Neural cell (in vitro differentiated cells): ENCODE measurements at regions not wholly inside any gene's neighbourhood (a gene's known extent, or its start where the extent isn't known, plus 50 kb on each side); places are given as distances from the start of the nearest gene placed in this dataset.

Experiments used
- H2AFZ ChIP-seq: fragments of 200-600, 300-800 bp; sonication (generic), shearing (Covaris generic); 2 replicates; pipeline ENCODE4 v1.6.0; 2014; ENCODE audit warnings: low read depth, mild to moderate bottlenecking, antibody characterized with exemption, low read length, moderate library complexity
- H3F3A ChIP-seq: fragments of 200-600 bp; shearing (Covaris generic); 2 replicates; pipeline ENCODE4 v1.6.1; 2016; ENCODE audit warnings: mild to moderate bottlenecking, moderate library complexity, mixed read lengths, antibody characterized with exemption, low read length; ENCODE audit not compliant: insufficient read depth, poor library complexity, severe bottlenecking
- H3K27ac ChIP-seq: fragments of 200-600, 300-800 bp; sonication (generic), shearing (Covaris generic); 2 replicates; pipeline ENCODE4 v1.5.1; 2014; ENCODE audit warnings: mild to moderate bottlenecking, low read length, moderate library complexity
- H3K27me3 ChIP-seq: fragments of 300-800, 200-600 bp; sonication (generic), shearing (Covaris generic); 2 replicates; pipeline ENCODE4 v1.6.0; 2014; ENCODE audit warnings: mild to moderate bottlenecking, low read depth, low read length, moderate library complexity; ENCODE audit not compliant: insufficient read depth
- H3K36me3 ChIP-seq: fragments of 300-800, 200-600 bp; sonication (generic), shearing (Covaris generic); 2 replicates; pipeline ENCODE4 v1.5.1; 2014; ENCODE audit warnings: mild to moderate bottlenecking, antibody characterized with exemption, low read length, moderate library complexity; ENCODE audit not compliant: insufficient read depth
- H3K4me2 ChIP-seq: fragments of 300-800, 200-600 bp; sonication (generic), shearing (Covaris generic); 2 replicates; pipeline ENCODE4 v1.6.0; 2014; ENCODE audit warnings: mild to moderate bottlenecking, low read length
- H3K4me3 ChIP-seq: fragments of 300-800, 200-600 bp; sonication (generic), shearing (Covaris generic); 2 replicates; pipeline ENCODE4 v1.5.1; 2014; ENCODE audit warnings: mild to moderate bottlenecking, low read length, moderate library complexity
- H3K79me2 ChIP-seq: fragments of 200-600 bp; shearing (Covaris generic); replicated peaks from 2 replicates; pipeline ENCODE4 v1.6.0; 2014; ENCODE audit warnings: mild to moderate bottlenecking, low read length, moderate library complexity; ENCODE audit not compliant: insufficient read depth
- H3K9ac ChIP-seq: fragments of 300-800, 200-600 bp; sonication (generic), shearing (Covaris generic); 2 replicates; pipeline ENCODE4 v1.6.1; 2016; ENCODE audit warnings: mild to moderate bottlenecking, low read length, mixed read lengths
- H3K9me2 ChIP-seq: fragments of 200-600 bp; shearing (Covaris generic); 2 replicates; pipeline ENCODE4 v1.6.1; 2016; ENCODE audit warnings: mild to moderate bottlenecking, low read length, mixed read lengths; ENCODE audit not compliant: insufficient read depth
- H3K9me3 ChIP-seq: fragments of 200-600, 300-800 bp; sonication (generic), shearing (Covaris generic); 2 replicates; pipeline ENCODE4 v1.6.1; 2016; ENCODE audit warnings: mild to moderate bottlenecking, mixed run types, low read length, moderate library complexity, mixed read lengths
- H4K20me1 ChIP-seq: fragments of 200-600 bp; shearing (Covaris generic); 2 replicates; pipeline ENCODE4 v1.6.1; 2016; ENCODE audit warnings: mild to moderate bottlenecking, mixed run types; ENCODE audit not compliant: insufficient read depth
- EP300 ChIP-seq: fragments of 450-650 bp; conservative IDR thresholded peaks from 2 replicates; pipeline ENCODE4 v1.6.1; 2014; ENCODE audit warnings: antibody characterized with exemption, mild to moderate bottlenecking, moderate library complexity; ENCODE audit not compliant: poor library complexity, severe bottlenecking
- EZH2 ChIP-seq: fragments of 200-600, 300-800 bp; shearing (Covaris generic), sonication (generic); IDR thresholded peaks from 2 replicates; pipeline ENCODE4 v1.6.1; 2014; ENCODE audit warnings: antibody characterized with exemption, low read length, borderline replicate concordance, mild to moderate bottlenecking; ENCODE audit not compliant: insufficient read depth, poor library complexity, severe bottlenecking
- MXI1 ChIP-seq: fragments of 450-650 bp; conservative IDR thresholded peaks from 2 replicates; pipeline ENCODE4 v1.6.1; 2014; ENCODE audit warnings: antibody characterized with exemption, mild to moderate bottlenecking; ENCODE audit not compliant: poor library complexity, severe bottlenecking
- POLR2AphosphoS5 ChIP-seq: IDR thresholded peaks from 2 replicates; pipeline ENCODE4 v1.6.1; 2012
- RAD21 ChIP-seq: fragments of 450-650 bp; conservative IDR thresholded peaks from 2 replicates; pipeline ENCODE4 v1.6.1; 2014; ENCODE audit warnings: antibody characterized with exemption, mild to moderate bottlenecking, moderate library complexity
- REST ChIP-seq: IDR thresholded peaks from 2 replicates; pipeline ENCODE4 v1.6.1; 2012; ENCODE audit warnings: borderline replicate concordance
- SMC3 ChIP-seq: fragments of 450-650 bp; conservative IDR thresholded peaks from 2 replicates; pipeline ENCODE4 v1.6.1; 2014; ENCODE audit warnings: antibody characterized with exemption, mild to moderate bottlenecking, moderate library complexity; ENCODE audit not compliant: poor library complexity
- TAF1 ChIP-seq: IDR thresholded peaks from 2 replicates; pipeline ENCODE4 v1.6.1; 2012; ENCODE audit warnings: low read depth
- TF ChIP-seq, protein P1 (sequence below): fragments of 450-650 bp; IDR thresholded peaks from 2 replicates; pipeline ENCODE4 v1.5.1; 2014; ENCODE audit warnings: antibody characterized with exemption, mild to moderate bottlenecking, moderate library complexity; ENCODE audit not compliant: poor library complexity, severe bottlenecking

DNA sequence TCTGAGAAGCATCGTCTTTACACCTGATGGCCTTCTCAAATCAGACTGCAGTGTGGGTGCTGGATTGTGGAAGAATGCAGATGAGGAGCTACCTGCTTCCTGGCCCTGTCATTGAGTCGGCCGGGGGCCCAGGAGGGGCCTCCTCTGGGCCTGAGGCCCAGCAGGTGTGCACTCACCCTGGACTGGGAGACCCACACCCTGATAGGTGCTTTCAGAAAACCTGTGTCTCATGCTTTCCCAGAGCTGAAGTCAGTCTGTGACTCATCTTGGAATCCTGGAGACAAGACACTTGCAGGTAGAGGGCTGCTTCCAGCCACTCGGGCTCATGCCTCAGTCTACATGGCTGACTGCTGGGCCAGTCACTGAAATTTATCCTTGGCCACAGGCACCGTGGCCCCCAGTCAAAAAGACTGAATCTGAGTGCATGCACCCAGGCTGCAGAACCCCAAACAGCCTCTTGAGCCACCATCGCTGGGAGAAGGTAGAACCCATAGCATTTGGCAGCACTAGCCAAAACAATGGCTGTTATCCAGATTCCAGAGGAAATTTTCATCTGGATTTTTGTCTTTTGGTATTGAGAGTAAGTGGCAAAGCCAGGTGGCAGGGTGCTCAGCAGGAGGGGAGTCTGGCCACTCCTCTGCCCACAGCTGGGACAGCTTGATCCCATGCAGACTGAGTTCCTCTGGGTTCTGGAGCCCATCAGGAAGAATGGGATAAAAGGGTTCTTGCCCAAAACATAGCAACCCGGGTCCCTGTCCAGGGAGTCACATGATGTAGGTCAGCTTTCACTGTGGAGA lies 182.0 kb upstream of the CST7 start:
- Histone ChIP-seq H3F3A (no peaks in the 10 kb centered on the region), H3K9ac (no peak overlapping the region), H3K9me2 (no peaks in the 10 kb centered on the region), H3K9me3 (no peaks in the 10 kb centered on the region), H3K36me3 (no peaks in the 10 kb centered on the region), H3K4me2 (no peak overlapping the region), H3K79me2 (no peaks in the 10 kb centered on the region), H4K20me1 (no peaks in the 10 kb centered on the region), H3K4me3 (no peak overlapping the region), H3K27me3 (no peaks in the 10 kb centered on the region), H3K27ac (no peak overlapping the region), H2AFZ (no peak overlapping the region)
- TF ChIP-seq EP300 = no peak

DNA sequence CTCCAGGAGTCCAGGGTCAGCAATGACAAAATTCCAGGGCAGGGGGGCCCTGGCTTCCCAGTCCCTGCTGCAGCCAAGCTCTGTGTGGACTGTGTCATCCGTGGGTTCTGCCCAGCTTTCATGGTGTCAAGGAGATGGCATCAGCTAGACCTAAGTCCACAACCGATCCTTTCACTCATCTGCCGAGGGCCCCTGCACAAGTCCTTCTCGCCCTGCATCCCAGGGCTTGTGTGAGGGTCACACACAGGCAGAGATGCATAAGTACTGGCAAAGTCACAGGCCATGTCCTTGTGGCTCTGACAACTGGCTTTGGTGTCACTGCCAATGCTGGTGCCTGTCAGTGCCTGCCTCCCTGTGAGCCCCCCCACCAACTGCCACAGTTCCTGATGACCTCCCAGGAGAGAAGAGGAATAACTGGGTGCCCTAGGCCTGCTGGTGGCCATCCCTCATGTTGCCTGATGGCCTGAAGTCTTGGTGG lies 181.4 kb upstream of the CST7 start:
- Histone ChIP-seq H3K27me3 (no peaks in the 10 kb centered on the region), H3K9me3 (no peaks in the 10 kb centered on the region), H3K4me3 (no peak overlapping the region), H3K9me2 (no peaks in the 10 kb centered on the region), H3K27ac (no peak overlapping the region), H4K20me1 (no peaks in the 10 kb centered on the region), H3K4me2 (no peak overlapping the region), H3K79me2 (no peaks in the 10 kb centered on the region), H3K9ac (no peak overlapping the region), H3K36me3 (no peaks in the 10 kb centered on the region), H3F3A (no peaks in the 10 kb centered on the region), H2AFZ (no peak overlapping the region)
- TF ChIP-seq EP300 = no peak
- TF ChIP-seq POLR2AphosphoS5 = no peak
- no peak for TF ChIP-seq EZH2
- TF ChIP-seq MXI1 = no peak
- no peak for TF ChIP-seq SMC3
- TF ChIP-seq, protein P1, sequence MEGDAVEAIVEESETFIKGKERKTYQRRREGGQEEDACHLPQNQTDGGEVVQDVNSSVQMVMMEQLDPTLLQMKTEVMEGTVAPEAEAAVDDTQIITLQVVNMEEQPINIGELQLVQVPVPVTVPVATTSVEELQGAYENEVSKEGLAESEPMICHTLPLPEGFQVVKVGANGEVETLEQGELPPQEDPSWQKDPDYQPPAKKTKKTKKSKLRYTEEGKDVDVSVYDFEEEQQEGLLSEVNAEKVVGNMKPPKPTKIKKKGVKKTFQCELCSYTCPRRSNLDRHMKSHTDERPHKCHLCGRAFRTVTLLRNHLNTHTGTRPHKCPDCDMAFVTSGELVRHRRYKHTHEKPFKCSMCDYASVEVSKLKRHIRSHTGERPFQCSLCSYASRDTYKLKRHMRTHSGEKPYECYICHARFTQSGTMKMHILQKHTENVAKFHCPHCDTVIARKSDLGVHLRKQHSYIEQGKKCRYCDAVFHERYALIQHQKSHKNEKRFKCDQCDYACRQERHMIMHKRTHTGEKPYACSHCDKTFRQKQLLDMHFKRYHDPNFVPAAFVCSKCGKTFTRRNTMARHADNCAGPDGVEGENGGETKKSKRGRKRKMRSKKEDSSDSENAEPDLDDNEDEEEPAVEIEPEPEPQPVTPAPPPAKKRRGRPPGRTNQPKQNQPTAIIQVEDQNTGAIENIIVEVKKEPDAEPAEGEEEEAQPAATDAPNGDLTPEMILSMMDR = no peak
- TF ChIP-seq REST = no peak
- TF ChIP-seq TAF1 = no peak
- TF ChIP-seq RAD21 = no peak
